Osteoblast (primary cell): ENCODE measurements at regions not wholly inside any gene's neighbourhood (a gene's known extent, or its start where the extent isn't known, plus 50 kb on each side); places are given as distances from the start of the nearest gene placed in this dataset.

ENCODE experiments used
- DNase-seq: peaks from one replicate; pipeline ENCODE4 v3.0.0; 2011; ENCODE audit warnings: low spot score, mixed read lengths; ENCODE audit not compliant: insufficient read length; ENCODE audit errors: missing footprints
- H2AFZ ChIP-seq: 2 replicates; pipeline ENCODE4 v1.6.0; 2011; ENCODE audit warnings: mild to moderate bottlenecking, low read length
- H3K27ac ChIP-seq: 2 replicates; pipeline ENCODE4 v1.5.1; 2011; ENCODE audit warnings: mild to moderate bottlenecking, low read depth, low read length, moderate library complexity
- H3K27me3 ChIP-seq: 2 replicates; pipeline ENCODE4 v1.6.0; 2012; ENCODE audit warnings: mild to moderate bottlenecking, control low read depth, inconsistent platforms, low read length, moderate library complexity; ENCODE audit not compliant: insufficient read depth
- H3K36me3 ChIP-seq: 2 replicates; pipeline ENCODE4 v1.5.1; 2011; ENCODE audit warnings: mild to moderate bottlenecking, low read length, control low read depth, moderate library complexity; ENCODE audit not compliant: insufficient read depth
- H3K4me1 ChIP-seq: 2 replicates; pipeline ENCODE4 v1.5.1; 2011; ENCODE audit warnings: mild to moderate bottlenecking, low read length, control low read depth, moderate library complexity; ENCODE audit not compliant: insufficient read depth
- H3K4me2 ChIP-seq: 2 replicates; pipeline ENCODE4 v1.6.0; 2011; ENCODE audit warnings: mild to moderate bottlenecking, low read length; ENCODE audit not compliant: insufficient read depth
- H3K4me3 ChIP-seq: fragments of 200-600 bp; sonication (generic); 3 replicates; pipeline ENCODE4 v1.5.1; 2012; ENCODE audit warnings: mild to moderate bottlenecking, low read length, inconsistent platforms; ENCODE audit not compliant: insufficient read depth
- H3K79me2 ChIP-seq: 2 replicates; pipeline ENCODE4 v1.6.0; 2012; ENCODE audit warnings: mild to moderate bottlenecking, low read length, control low read depth, inconsistent platforms; ENCODE audit not compliant: insufficient read depth
- H3K9me3 ChIP-seq: 2 replicates; pipeline ENCODE4 v1.5.1; 2011; ENCODE audit warnings: low read depth, low read length, control low read depth
- H4K20me1 ChIP-seq: 2 replicates; pipeline ENCODE4 v1.6.0; 2012; ENCODE audit warnings: mild to moderate bottlenecking, low read length, control low read depth; ENCODE audit not compliant: insufficient read depth
- CTCF ChIP-seq: IDR thresholded peaks from 2 replicates; pipeline ENCODE4 v1.5.1; 2011; ENCODE audit warnings: mild to moderate bottlenecking, low read depth, low read length, moderate library complexity; ENCODE audit errors: extremely low read depth

DNA sequence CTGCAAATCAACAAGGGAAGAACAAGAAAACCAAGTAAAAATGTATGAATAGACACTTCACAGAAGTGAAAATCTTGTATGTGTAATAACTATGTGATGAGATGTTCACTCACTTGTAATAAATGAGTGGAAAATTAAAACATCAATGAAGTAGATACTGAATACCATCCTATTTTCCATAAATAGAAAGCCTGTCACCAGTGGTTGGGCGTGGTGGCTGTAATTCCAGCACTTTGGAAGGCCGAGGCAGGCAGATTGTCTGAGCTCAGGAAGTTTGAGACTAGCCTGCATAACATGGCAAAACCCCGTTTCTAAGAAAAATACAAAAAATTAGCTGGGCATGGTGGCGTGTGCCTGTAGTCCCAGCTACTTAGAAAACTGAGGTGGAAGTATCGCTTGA is 53.5 kb upstream of the SOD3 start:
- H3K4me2 ChIP-seq: no peak overlapping the region
- no peaks in the 10 kb centered on the region for H3K4me1 ChIP-seq
- DNase-seq: no peak
- no peaks in the 10 kb centered on the region for H3K79me2 ChIP-seq
- H3K36me3 ChIP-seq: no peaks in the 10 kb centered on the region
- no peaks in the 10 kb centered on the region for H4K20me1 ChIP-seq
- no peak overlapping the region for H2AFZ ChIP-seq
- peaks cover 4% of the 10 kb centered on the region for H3K27me3 ChIP-seq
- no peak overlapping the region for H3K27ac ChIP-seq
- H3K9me3 ChIP-seq: peaks cover 4% of the 10 kb centered on the region
- no peak overlapping the region for H3K4me3 ChIP-seq
- TF ChIP-seq CTCF: no peak

DNA sequence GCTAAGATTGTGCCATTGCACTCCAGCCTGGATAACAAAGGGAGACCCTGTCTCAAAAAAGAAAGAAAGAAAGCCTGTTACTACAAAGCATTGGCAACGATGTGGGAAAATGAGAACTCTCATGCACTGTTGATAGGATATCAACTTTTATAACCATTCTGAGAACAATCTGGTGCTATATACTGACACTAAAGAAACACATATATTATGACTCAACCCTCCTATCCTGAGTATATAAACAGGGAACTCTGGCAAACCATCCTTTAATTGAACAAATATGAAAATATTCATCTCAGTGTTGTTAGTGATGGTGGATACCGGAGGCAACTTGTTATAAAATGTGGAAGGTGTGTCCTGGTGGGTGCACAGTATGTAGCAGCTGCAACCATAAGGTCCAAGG is 53.0 kb upstream of the SOD3 start:
- H3K27me3 ChIP-seq: peaks cover 4% of the 10 kb centered on the region
- peaks cover 4% of the 10 kb centered on the region for H3K9me3 ChIP-seq
- no peaks in the 10 kb centered on the region for H3K36me3 ChIP-seq
- no peaks in the 10 kb centered on the region for H3K79me2 ChIP-seq
- H2AFZ ChIP-seq: no peak overlapping the region
- H4K20me1 ChIP-seq: no peaks in the 10 kb centered on the region
- no peak overlapping the region for H3K4me3 ChIP-seq
- no peak for DNase-seq
- H3K27ac ChIP-seq: no peak overlapping the region
- no peaks in the 10 kb centered on the region for H3K4me1 ChIP-seq
- H3K4me2 ChIP-seq: no peak overlapping the region
- TF ChIP-seq CTCF: no peak

DNA sequence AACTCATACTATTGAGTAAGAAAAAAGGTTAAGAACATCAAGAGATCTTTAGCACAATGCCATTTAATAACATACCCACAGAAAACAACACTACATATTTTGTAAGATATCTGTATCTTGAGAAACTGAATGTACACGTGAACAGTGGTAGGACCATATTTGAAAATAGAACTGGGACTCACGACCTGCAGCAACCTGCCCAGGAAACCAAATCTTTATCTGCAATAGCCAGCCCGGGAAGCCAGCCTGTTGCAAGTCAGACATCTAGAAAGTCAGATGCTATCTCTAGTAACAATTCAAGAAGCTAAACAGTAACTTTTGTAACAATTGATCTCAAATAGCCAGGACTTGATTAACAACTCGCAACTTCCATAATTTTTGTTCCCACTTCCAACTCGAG is 52.6 kb upstream of the SOD3 start:
- no peaks in the 10 kb centered on the region for H3K79me2 ChIP-seq
- no peak for TF ChIP-seq CTCF
- H3K27ac ChIP-seq: no peak overlapping the region
- H3K4me2 ChIP-seq: no peak overlapping the region
- H3K4me1 ChIP-seq: no peaks in the 10 kb centered on the region
- no peak overlapping the region for H2AFZ ChIP-seq
- H4K20me1 ChIP-seq: no peaks in the 10 kb centered on the region
- DNase-seq: no peak
- peaks cover 4% of the 10 kb centered on the region for H3K27me3 ChIP-seq
- no peaks in the 10 kb centered on the region for H3K36me3 ChIP-seq
- H3K9me3 ChIP-seq: peaks cover 2% of the 10 kb centered on the region
- H3K4me3 ChIP-seq: no peak overlapping the region

GRCh38 chr4:24743206-24743605 is 52.2 kb upstream of the SOD3 start:
- Histone ChIP-seq H3K4me1 (no peaks in the 10 kb centered on the region), H4K20me1 (no peaks in the 10 kb centered on the region), H3K27me3 (peaks cover 4% of the 10 kb centered on the region), H3K36me3 (no peaks in the 10 kb centered on the region), H3K27ac (no peak overlapping the region), H3K4me2 (no peak overlapping the region), H3K9me3 (no peaks in the 10 kb centered on the region), H3K4me3 (no peak overlapping the region), H2AFZ (no peak overlapping the region), H3K79me2 (no peaks in the 10 kb centered on the region)
- no peak for TF ChIP-seq CTCF
- DNase-seq: no peak
